H9 (cell line): ENCODE measurements at regions not wholly inside any gene's neighbourhood (a gene's known extent, or its start where the extent isn't known, plus 50 kb on each side); places are given as distances from the start of the nearest gene placed in this dataset.

ENCODE experiments used
- DNase-seq: peaks from one replicate; pipeline ENCODE4 v3.0.0-alpha.2; 2017
- H2AFZ ChIP-seq: one replicate; pipeline ENCODE4 v1.6.1; 2013; ENCODE audit warnings: mild to moderate bottlenecking, low read length, control low read depth, moderate library complexity
- H2AK5ac ChIP-seq: 2 replicates; pipeline ENCODE4 v1.6.1; 2013; ENCODE audit warnings: low read length, control low read depth, mixed read lengths; ENCODE audit not compliant: insufficient read length
- H2BK120ac ChIP-seq: one replicate; pipeline ENCODE4 v1.6.1; 2013; ENCODE audit warnings: low read depth, mild to moderate bottlenecking, low read length, control low read depth, inconsistent platforms; ENCODE audit not compliant: poor library complexity, severe bottlenecking
- H2BK12ac ChIP-seq: 2 replicates; pipeline ENCODE4 v1.6.1; 2013; ENCODE audit warnings: low read length, control low read depth, mixed read lengths, low read depth; ENCODE audit not compliant: insufficient read length
- H2BK15ac ChIP-seq: 2 replicates; pipeline ENCODE4 v1.6.1; 2013; ENCODE audit warnings: low read depth, low read length, control low read depth
- H2BK20ac ChIP-seq: one replicate; pipeline ENCODE4 v1.6.1; 2013; ENCODE audit warnings: low read depth, mild to moderate bottlenecking, low read length, control low read depth, inconsistent platforms; ENCODE audit not compliant: poor library complexity, severe bottlenecking
- H2BK5ac ChIP-seq: 2 replicates; pipeline ENCODE4 v1.6.1; 2013; ENCODE audit warnings: low read length, control low read depth, mixed read lengths; ENCODE audit not compliant: insufficient read length
- H3K14ac ChIP-seq: 2 replicates; pipeline ENCODE4 v1.6.1; 2013; ENCODE audit warnings: low read length, control low read depth; ENCODE audit not compliant: insufficient read depth
- H3K18ac ChIP-seq: 2 replicates; pipeline ENCODE4 v1.6.1; 2013; ENCODE audit warnings: low read depth, mild to moderate bottlenecking, mixed read lengths, low read length, control low read depth; ENCODE audit not compliant: insufficient read length
- H3K23ac ChIP-seq: 2 replicates; pipeline ENCODE4 v1.6.1; 2013; ENCODE audit warnings: low read length, control low read depth, mixed read lengths, low read depth; ENCODE audit not compliant: insufficient read length
- H3K23me2 ChIP-seq: 2 replicates; pipeline ENCODE4 v1.6.1; 2013; ENCODE audit warnings: low read depth, mild to moderate bottlenecking, mixed read lengths, low read length, control low read depth; ENCODE audit not compliant: insufficient read length, poor library complexity, severe bottlenecking
- H3K27ac ChIP-seq: 2 replicates; pipeline ENCODE4 v1.5.1; 2013; ENCODE audit warnings: low read length, control low read depth, mixed read lengths, low read depth; ENCODE audit not compliant: insufficient read length
- H3K27me3 ChIP-seq: 2 replicates; pipeline ENCODE4 v1.6.1; 2013; ENCODE audit warnings: low read length, control low read depth, inconsistent platforms; ENCODE audit not compliant: insufficient read depth
- H3K4ac ChIP-seq: 2 replicates; pipeline ENCODE4 v1.6.1; 2013; ENCODE audit warnings: low read depth, mild to moderate bottlenecking, control low read depth, inconsistent platforms, low read length, moderate library complexity
- H3K4me1 ChIP-seq: 2 replicates; pipeline ENCODE4 v1.6.1; 2013; ENCODE audit warnings: low read length, control low read depth, inconsistent platforms; ENCODE audit not compliant: insufficient read depth
- H3K4me2 ChIP-seq: 2 replicates; pipeline ENCODE4 v1.6.1; 2013; ENCODE audit warnings: low read length, control low read depth, mixed read lengths; ENCODE audit not compliant: insufficient read length, insufficient read depth
- H3K56ac ChIP-seq: 2 replicates; pipeline ENCODE4 v1.6.1; 2013; ENCODE audit warnings: low read depth, mild to moderate bottlenecking, mixed read lengths, low read length, control low read depth; ENCODE audit not compliant: insufficient read length
- H3K79me1 ChIP-seq: 2 replicates; pipeline ENCODE4 v1.6.1; 2013; ENCODE audit warnings: low read depth, mild to moderate bottlenecking, moderate library complexity, low read length, control low read depth, inconsistent platforms; ENCODE audit not compliant: insufficient read depth, poor library complexity, severe bottlenecking
- H3K79me2 ChIP-seq: 2 replicates; pipeline ENCODE4 v1.6.1; 2013; ENCODE audit warnings: low read length, control low read depth, inconsistent platforms; ENCODE audit not compliant: insufficient read depth
- H3K9ac ChIP-seq: 2 replicates; pipeline ENCODE4 v1.6.1; 2013; ENCODE audit warnings: low read length, control low read depth, mixed read lengths; ENCODE audit not compliant: insufficient read length; ENCODE audit errors: extremely low read depth
- H3K9me3 ChIP-seq: one replicate; pipeline ENCODE4 v1.6.1; 2013; ENCODE audit warnings: low read depth, low read length, inconsistent platforms; ENCODE audit not compliant: control insufficient read depth
- H3T11ph ChIP-seq: one replicate; pipeline ENCODE4 v1.6.1; 2013; ENCODE audit warnings: mild to moderate bottlenecking, low read length, control low read depth, inconsistent platforms
- H4K20me1 ChIP-seq: one replicate; pipeline ENCODE4 v1.6.1; 2013; ENCODE audit not compliant: control insufficient read depth, insufficient read length, insufficient read depth
- H4K5ac ChIP-seq: 2 replicates; pipeline ENCODE4 v1.6.1; 2013; ENCODE audit warnings: low read depth, mild to moderate bottlenecking, mixed read lengths, low read length, control low read depth; ENCODE audit not compliant: insufficient read length
- H4K8ac ChIP-seq: replicated peaks from 2 replicates; pipeline ENCODE4 v1.6.1; 2013; ENCODE audit warnings: low read length, control low read depth, mixed read lengths, low read depth; ENCODE audit not compliant: insufficient read length
- H4K91ac ChIP-seq: 2 replicates; pipeline ENCODE4 v1.6.1; 2013; ENCODE audit warnings: low read depth, mild to moderate bottlenecking, moderate library complexity, mixed read lengths, low read length, control low read depth; ENCODE audit not compliant: insufficient read length
- H3K27ac Mint-ChIP-seq, 3 experiments: 2 replicates in 2 of 3; 3 replicates in 1 of 3; pipeline ENCODE4 v1.8.0; 2020 to 2021; ENCODE audit warnings: mixed read lengths in 3 of 3, mild to moderate bottlenecking in 1 of 3, moderate library complexity in 1 of 3
- H3K27me3 Mint-ChIP-seq: 2 replicates; pipeline ENCODE4 v1.8.0; 2021; ENCODE audit warnings: low read depth, mild to moderate bottlenecking, moderate library complexity, mixed read lengths
- H3K36me3 Mint-ChIP-seq, 3 experiments: 2 replicates in 2 of 3; 3 replicates in 1 of 3; pipeline ENCODE4 v1.8.0; 2020 to 2021; ENCODE audit warnings: low read depth in 3 of 3, mixed read lengths in 3 of 3; ENCODE audit not compliant: insufficient read depth in 1 of 3
- H3K4me1 Mint-ChIP-seq, 2 experiments: 2 replicates each; pipeline ENCODE4 v1.8.0; 2020; ENCODE audit warnings: mixed read lengths in 2 of 2
- H3K4me3 Mint-ChIP-seq, 2 experiments: 2 replicates in 1 of 2; 3 replicates in 1 of 2; pipeline ENCODE4 v1.8.0; 2020 to 2021; ENCODE audit warnings: mild to moderate bottlenecking in 2 of 2, mixed read lengths in 2 of 2, moderate library complexity in 1 of 2
- H3K9me3 Mint-ChIP-seq, 2 experiments: 2 replicates in 1 of 2; 3 replicates in 1 of 2; pipeline ENCODE4 v1.8.0; 2020; ENCODE audit warnings: mild to moderate bottlenecking in 2 of 2, mixed read lengths in 2 of 2, moderate library complexity in 1 of 2
- CTCF ChIP-seq: fragments of 200-600 bp; sonication (generic); conservative IDR thresholded peaks from 3 replicates; pipeline ENCODE4 v1.8.0; 2021; ENCODE audit warnings: antibody characterized with exemption, mild to moderate bottlenecking
- WGBS: extraction: QIAGEN DNeasy Blood & Tissue Kit; methylation state at CpG from one replicate; pipeline ENCODE4 v1.1.7; 2013; ENCODE audit warnings: missing lambda C conversion rate, low lambda C conversion rate, mixed read lengths; ENCODE audit not compliant: insufficient read length; ENCODE audit errors: extremely low coverage; 5-methylcytosine and 5-hydroxymethylcytosine counted together

- Histone ChIP-seq H3K4ac (no peak overlapping the region), H3K79me1 (no peaks in the 10 kb centered on the region), H4K91ac (no peak overlapping the region), H3K23ac (no peak overlapping the region), H2AFZ (no peak overlapping the region), H3K9ac (no peak overlapping the region), H3K27ac (no peak overlapping the region), H2BK12ac (no peak overlapping the region), H2BK5ac (no peak overlapping the region), H4K8ac (no peak overlapping the region), H3K79me2 (no peaks in the 10 kb centered on the region), H3K4me1 (peaks cover 5% of the 10 kb centered on the region), H4K5ac (no peak overlapping the region), H3K9me3 (no peaks in the 10 kb centered on the region), H2BK120ac (no peak overlapping the region), H3K14ac (no peak overlapping the region; the same call in 1 of the 2 replicates), H2AK5ac (no peak overlapping the region), H3K18ac (no peak overlapping the region), H3T11ph (no peak overlapping the region), H3K23me2 (no peaks in the 10 kb centered on the region), H4K20me1 (no peaks in the 10 kb centered on the region), H3K56ac (no peak overlapping the region), H2BK15ac (no peak overlapping the region), H2BK20ac (no peak overlapping the region), H3K27me3 (no peaks in the 10 kb centered on the region), H3K4me2 (no peak overlapping the region)
- no peak for TF ChIP-seq CTCF
- Mint-ChIP-seq H3K27me3 (no peaks in the 10 kb centered on the region; the same call in 1 of the 2 replicates), H3K4me1 (peaks cover 22 to 29% of the 10 kb centered on the region in 2 experiments), H3K4me3 (no peak overlapping the region), H3K27ac (no peak overlapping the region), H3K36me3 (no peaks in the 10 kb centered on the region), H3K9me3 (no peaks in the 10 kb centered on the region)
- no peak for DNase-seq
- no CpG with 5 or more reads among the region's 1 CpG for WGBS
These were observed 627.3 kb downstream of the METTL15 start for GRCh38 chr11:28735511-28735910.
